ENCODE measurements at regions not wholly inside any gene's neighbourhood (a gene's known extent, or its start where the extent isn't known, plus 50 kb on each side); places are given as distances from the start of the nearest gene placed in this dataset.

DNA sequence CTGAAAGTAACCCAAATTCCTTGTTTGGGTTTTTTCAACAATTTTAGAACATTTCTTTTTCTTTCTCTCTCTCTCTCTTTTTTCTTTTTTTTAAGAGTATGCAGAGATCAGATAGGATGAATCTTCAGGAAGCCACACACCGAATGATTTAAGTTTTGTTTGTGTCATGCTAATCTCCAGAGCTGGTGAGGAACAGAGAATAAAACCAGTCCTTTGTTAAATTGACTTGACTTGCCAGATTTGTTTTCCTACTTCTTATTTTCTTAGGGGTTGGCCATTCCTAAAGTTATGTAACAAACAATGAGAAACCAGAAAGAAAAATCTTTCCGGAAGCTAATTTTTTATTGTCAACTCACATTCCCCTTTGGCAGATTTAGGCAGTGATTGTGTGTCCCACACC lies 1669.3 kb upstream of the CDH6 start:
- Histone ChIP-seq H3K4me3 (no peak overlapping the region), H3K9me3 (no peaks in the 10 kb centered on the region), H3K36me3 (no peaks in the 10 kb centered on the region), H3K27ac (no peak overlapping the region), H3K27me3 (ENCODE audit: low read depth) (no peaks in the 10 kb centered on the region), H3K4me1 (no peaks in the 10 kb centered on the region)
- ATAC-seq (no peak), DNase-seq (no peak)
- intact Hi-C loops (cut with DNase I) = no loop called here
- TF ChIP-seq CTCF (IDR thresholded peaks at IDR 0.05) = no peak

- no peak overlapping the region for H3K27ac ChIP-seq
- H3K27me3 ChIP-seq (ENCODE audit: low read depth) = no peaks in the 10 kb centered on the region
- no peak overlapping the region for H3K4me3 ChIP-seq
- intact Hi-C loops (cut with DNase I) = no loop called here
- no peaks in the 10 kb centered on the region for H3K9me3 ChIP-seq
- ATAC-seq (no peak), DNase-seq (no peak)
- H3K4me1 ChIP-seq = no peaks in the 10 kb centered on the region
- H3K36me3 ChIP-seq = no peaks in the 10 kb centered on the region
- TF ChIP-seq CTCF (IDR thresholded peaks at IDR 0.05) = no peak
Observed at GRCh38 chr5:29518176-29518575, 1675.3 kb upstream of the CDH6 start.

GRCh38 chr5:29516224-29516623 lies 1677.3 kb upstream of the CDH6 start:
- H3K27me3 ChIP-seq (ENCODE audit: low read depth) = no peaks in the 10 kb centered on the region
- DNase-seq = no peak
- H3K9me3 ChIP-seq = no peaks in the 10 kb centered on the region
- intact Hi-C loops (cut with DNase I) = no loop called here
- TF ChIP-seq CTCF (IDR thresholded peaks at IDR 0.05) = no peak
- no peak overlapping the region for H3K4me3 ChIP-seq
- H3K4me1 ChIP-seq = no peaks in the 10 kb centered on the region
- H3K27ac ChIP-seq = no peak overlapping the region
- ATAC-seq = no peak
- no peaks in the 10 kb centered on the region for H3K36me3 ChIP-seq

- no peak for ATAC-seq
Observed at GRCh38 chr5:29508131-29508530, 1685.4 kb upstream of the CDH6 start.

DNA sequence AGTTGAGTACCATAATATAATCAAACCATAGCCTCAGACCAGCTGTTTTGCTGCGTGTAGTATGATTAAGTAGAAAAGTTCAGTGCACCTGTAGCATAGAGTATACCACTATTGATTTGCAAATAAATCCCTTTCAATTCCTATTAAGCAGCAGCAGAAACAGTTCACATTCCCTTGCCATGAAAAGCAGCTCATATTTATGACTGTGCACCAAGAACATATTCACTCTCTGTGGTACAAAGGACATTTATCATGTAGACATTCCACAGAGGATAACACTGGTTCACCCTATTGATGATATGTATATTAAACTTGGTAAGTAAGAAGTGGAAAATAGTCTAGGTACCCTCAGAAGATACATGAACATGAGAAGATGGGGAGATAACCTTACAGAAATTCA lies 1689.1 kb upstream of the CDH6 start:
- Histone ChIP-seq H3K4me1 (no peaks in the 10 kb centered on the region), H3K9me3 (peaks cover under 1% of the 10 kb centered on the region), H3K27me3 (ENCODE audit: low read depth) (no peaks in the 10 kb centered on the region), H3K27ac (no peak overlapping the region), H3K4me3 (no peak overlapping the region), H3K36me3 (no peaks in the 10 kb centered on the region)
- intact Hi-C loops (cut with DNase I) = no loop called here
- ATAC-seq (no peak), DNase-seq (no peak)
- no peak for TF ChIP-seq CTCF (IDR thresholded peaks at IDR 0.05)

More at GRCh38 chr5:29508131-29508530, 1685.4 kb upstream of the CDH6 start:
- H3K4me1 ChIP-seq = no peaks in the 10 kb centered on the region
- H3K9me3 ChIP-seq = no peaks in the 10 kb centered on the region
- no peak for DNase-seq
- H3K4me3 ChIP-seq = no peak overlapping the region
- no peak overlapping the region for H3K27ac ChIP-seq
- H3K36me3 ChIP-seq = no peaks in the 10 kb centered on the region
- H3K27me3 ChIP-seq (ENCODE audit: low read depth) = no peaks in the 10 kb centered on the region
- intact Hi-C loops (cut with DNase I) = no loop called here
- no peak for TF ChIP-seq CTCF (IDR thresholded peaks at IDR 0.05)

DNA sequence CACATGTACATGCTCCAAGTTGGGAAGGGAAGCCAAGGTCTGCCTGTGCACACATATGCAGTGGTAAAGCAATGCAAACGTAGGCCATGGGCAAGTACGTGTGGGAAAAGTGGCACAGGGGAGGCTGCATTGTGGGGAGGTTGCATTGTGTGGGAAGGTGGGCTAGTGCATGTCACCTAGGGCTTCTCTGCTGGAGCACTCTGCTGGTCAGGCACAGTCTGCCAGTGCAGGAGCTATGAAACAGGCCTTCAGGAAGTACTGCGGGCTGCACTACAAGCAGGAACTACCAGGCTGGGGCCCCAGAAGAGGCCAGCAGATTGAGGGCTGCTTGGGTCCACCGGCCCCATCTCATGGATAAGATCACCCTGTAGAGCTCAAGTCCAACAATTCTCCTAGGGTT lies 1694.6 kb upstream of the CDH6 start:
- ATAC-seq = no peak
- no peak for DNase-seq
- Histone ChIP-seq H3K4me1 (no peaks in the 10 kb centered on the region), H3K4me3 (no peak overlapping the region), H3K27ac (no peak overlapping the region), H3K27me3 (ENCODE audit: low read depth) (no peaks in the 10 kb centered on the region), H3K9me3 (peaks cover 28% of the 10 kb centered on the region), H3K36me3 (no peaks in the 10 kb centered on the region)
- intact Hi-C loops (cut with DNase I) = no loop called here
- no peak for TF ChIP-seq CTCF (IDR thresholded peaks at IDR 0.05)
